Urinary bladder (tissue), 3 donors: ENCODE measurements at regions not wholly inside any gene's neighbourhood (a gene's known extent, or its start where the extent isn't known, plus 50 kb on each side); places are given as distances from the start of the nearest gene placed in this dataset.
"Not testable (repeated sequence)": the region's sequence is repeated elsewhere in the genome, so short reads cannot be mapped to it uniquely, and the experiment has no call there.

Experiments used
- DNase-seq: peaks from one replicate; pipeline ENCODE4 v3.0.0-alpha.2; 2015; ENCODE audit errors: extremely low spot score
- H3K27ac ChIP-seq: one replicate; pipeline ENCODE4 v1.5.1; 2013; ENCODE audit warnings: low read depth, mild to moderate bottlenecking, moderate library complexity
- H3K36me3 ChIP-seq: one replicate; pipeline ENCODE4 v1.6.1; 2013; ENCODE audit warnings: mild to moderate bottlenecking, moderate library complexity; ENCODE audit not compliant: insufficient read depth
- H3K4me1 ChIP-seq: one replicate; pipeline ENCODE4 v1.6.1; 2013; ENCODE audit warnings: mild to moderate bottlenecking, moderate library complexity; ENCODE audit not compliant: insufficient read depth
- H3K4me3 ChIP-seq: one replicate; pipeline ENCODE4 v1.5.1; 2013; ENCODE audit warnings: low read depth, low read length
- WGBS: extraction: QIAGEN DNeasy Blood & Tissue Kit; methylation state at CpG from one replicate; pipeline ENCODE4 v1.1.7; 2013; 5-methylcytosine and 5-hydroxymethylcytosine counted together
- donor health status: healthy with polysubstance abuse.
- donor health status: healthy.

- DNase-seq: no peak
- Histone ChIP-seq H3K4me3 (no peak overlapping the region), H3K4me1 (no peaks in the 10 kb centered on the region), H3K27ac (no peak overlapping the region), H3K36me3 (no peaks in the 10 kb centered on the region)
- 84% methylated on average over 7 of the region's 7 CpGs for WGBS
Measured at GRCh38 chr17:45579529-45580495, 89.3 kb upstream of the PLEKHM1 start.

DNA sequence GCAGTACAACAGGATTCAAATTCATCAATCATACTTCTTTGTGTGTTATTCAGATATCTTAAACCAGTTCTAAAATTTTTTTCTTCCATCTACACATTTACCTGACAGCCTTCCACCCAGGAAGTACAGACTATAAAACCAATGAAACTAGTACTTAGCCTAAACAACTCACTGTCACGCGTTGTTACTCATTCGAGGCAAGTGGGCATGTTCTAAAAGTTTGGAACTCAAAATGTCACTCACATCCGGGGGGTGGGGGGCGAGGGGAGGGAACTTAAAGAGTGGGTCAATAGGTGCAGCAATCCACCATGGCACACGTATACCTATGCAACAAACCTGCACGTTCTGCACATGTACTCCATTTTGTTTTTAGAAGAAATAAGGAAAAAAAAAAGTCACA, 90.4 kb upstream of the PLEKHM1 start:
- no peak for DNase-seq
- WGBS: 79% methylated on average over 7 of the region's 7 CpGs
- no peak overlapping the region for H3K4me3 ChIP-seq
- no peaks in the 10 kb centered on the region for H3K36me3 ChIP-seq
- H3K4me1 ChIP-seq: no peaks in the 10 kb centered on the region
- H3K27ac ChIP-seq: no peak overlapping the region

- no peak overlapping the region for H3K27ac ChIP-seq
- H3K4me3 ChIP-seq: no peak overlapping the region
- H3K36me3 ChIP-seq: no peaks in the 10 kb centered on the region
- H3K4me1 ChIP-seq: no peaks in the 10 kb centered on the region
- no peak for DNase-seq
- WGBS: 94% methylated on average over 9 of the region's 9 CpGs
Measured at GRCh38 chr17:45581860-45582259, 91.3 kb upstream of the PLEKHM1 start.

DNA sequence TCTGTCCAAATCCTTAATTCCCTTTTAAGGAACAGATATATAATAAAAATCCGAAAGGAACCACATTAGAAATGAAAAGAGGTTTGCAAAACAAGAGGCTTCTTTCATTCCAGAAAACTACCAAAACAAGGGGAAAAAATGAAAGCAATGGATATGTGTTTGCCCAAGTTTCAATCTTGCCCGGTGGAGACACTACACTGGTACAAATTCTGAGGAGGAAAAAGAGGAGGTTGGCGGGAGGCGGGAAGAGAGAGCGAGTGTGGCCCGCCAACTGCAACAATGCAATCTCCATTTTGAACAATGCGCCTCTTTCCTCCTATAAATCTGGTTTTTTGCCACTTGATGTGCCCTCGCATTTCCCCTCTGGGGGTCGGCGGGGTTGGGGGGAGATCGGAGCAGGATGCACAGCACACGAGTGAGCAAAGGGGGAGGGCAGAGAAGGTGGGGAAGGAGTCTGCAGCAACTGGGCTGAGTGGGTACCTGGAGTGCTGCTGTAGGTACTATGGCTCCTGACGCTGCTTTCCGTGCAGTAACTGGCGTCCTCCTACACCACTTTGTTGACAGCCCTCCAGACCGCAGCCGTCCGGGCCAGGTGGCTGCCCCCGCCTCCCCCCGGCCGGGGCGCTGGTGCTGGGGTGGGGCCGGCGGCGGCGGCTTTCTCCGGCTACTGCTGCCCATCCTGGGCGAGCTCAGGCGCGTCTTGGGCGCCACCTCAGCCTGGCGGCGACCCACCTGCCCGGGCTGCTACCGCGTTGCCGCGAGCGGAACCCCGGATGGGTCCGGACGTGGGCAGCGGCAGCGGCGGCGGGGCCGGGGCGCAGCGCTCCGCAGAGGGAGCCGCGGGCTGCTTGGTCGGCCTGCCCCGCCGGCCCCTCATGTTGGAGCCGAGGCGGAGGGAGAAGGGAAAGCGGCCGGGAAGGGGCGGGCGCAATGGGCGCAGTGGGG, 93.8 kb upstream of the PLEKHM1 start:
- no peak for DNase-seq
- H3K27ac ChIP-seq: peak overlapping the region; percentile 63
- under 1% methylated on average over 62 of the region's 62 CpGs for WGBS

DNA sequence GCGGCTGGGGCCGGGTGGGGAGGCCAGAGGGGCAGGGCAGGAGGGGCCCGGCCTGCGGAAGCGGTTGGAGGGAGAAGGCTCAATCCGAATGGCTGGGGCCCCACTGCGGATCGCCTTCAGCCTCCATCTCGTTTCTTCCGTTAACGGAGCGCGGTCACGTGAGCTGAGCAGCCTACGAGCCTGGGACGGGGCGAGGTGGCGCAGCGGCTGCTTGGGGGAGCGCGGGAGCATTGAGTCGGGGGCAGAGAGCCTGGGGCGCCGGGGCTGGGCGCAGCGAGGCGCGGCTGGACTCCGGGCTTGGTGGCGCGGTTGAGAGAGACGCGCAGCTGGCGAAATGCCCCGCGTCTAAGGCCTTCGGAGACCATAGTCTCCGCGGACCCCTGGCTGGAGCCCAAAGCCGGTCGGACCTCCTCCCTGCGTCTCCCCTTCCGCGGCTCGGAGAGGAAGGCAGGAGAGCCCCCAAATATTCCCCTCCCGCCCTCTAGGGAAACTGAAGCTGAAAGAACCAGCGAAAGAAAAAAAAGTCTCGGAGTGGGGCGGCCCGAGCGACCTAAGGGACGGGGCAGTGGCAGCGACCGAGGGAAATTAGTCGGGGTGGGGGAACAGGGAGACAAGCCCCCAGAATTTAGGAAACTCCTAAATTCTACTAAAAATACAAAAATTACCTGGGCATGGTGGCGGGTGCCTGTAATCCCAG, 94.7 kb upstream of the PLEKHM1 start:
- peak overlapping the region; percentile 63 for H3K27ac ChIP-seq
- H3K4me1 ChIP-seq, H3K36me3 ChIP-seq: not testable (repeated sequence)
- peak overlapping the region; percentile 61 for H3K4me3 ChIP-seq
- peak; percentile 79 for DNase-seq
- WGBS: under 1% methylated on average over 55 of the region's 56 CpGs

More for the DNA sequence above, 93.8 kb upstream of the PLEKHM1 start:
- H3K4me1 ChIP-seq: no peaks in the 10 kb centered on the region
- H3K4me3 ChIP-seq: peak overlapping the region; percentile 61
- H3K36me3 ChIP-seq: no peaks in the 10 kb centered on the region

GRCh38 chr17:45585794-45586650, 95.5 kb upstream of the PLEKHM1 start:
- H3K36me3 ChIP-seq, H3K4me1 ChIP-seq, H3K27ac ChIP-seq, DNase-seq: not testable (repeated sequence)
- WGBS: 5% methylated on average over 46 of the region's 62 CpGs
- H3K4me3 ChIP-seq: peak overlapping the region; percentile 29

- WGBS: 89% methylated on average over 6 of the region's 6 CpGs
- not testable (repeated sequence) for H3K36me3 ChIP-seq, H3K27ac ChIP-seq, H3K4me1 ChIP-seq, DNase-seq, H3K4me3 ChIP-seq
Measured at GRCh38 chr17:45586651-45586934, 96.1 kb upstream of the PLEKHM1 start.

DNA sequence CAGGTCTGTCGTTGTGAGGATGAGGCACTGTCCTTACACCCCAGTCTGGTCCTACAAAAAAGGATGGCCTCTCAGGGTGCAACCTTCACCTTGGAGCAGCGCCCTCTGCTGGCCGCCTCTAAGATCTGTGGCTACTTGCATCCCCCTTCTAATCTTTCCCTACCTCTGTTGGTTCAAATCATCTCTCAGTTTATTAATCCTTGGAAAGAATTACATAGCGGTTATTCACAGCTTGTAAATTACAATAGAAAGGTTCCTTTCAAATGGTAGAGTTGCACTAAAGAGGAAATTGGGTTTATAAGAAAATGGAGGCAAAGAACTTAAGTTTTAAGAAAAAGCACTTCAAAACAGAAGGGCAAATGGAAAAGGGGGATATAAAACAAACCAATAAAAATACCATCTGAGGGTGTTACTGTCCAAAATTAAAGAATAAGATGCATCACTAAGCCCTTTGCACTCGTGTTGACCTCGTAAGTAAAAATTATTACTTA, 102.0 kb upstream of the PLEKHM1 start:
- 10% methylated on average over 6 of the region's 6 CpGs for whole genome bisulfite sequencing
- not testable (repeated sequence) for H3K36me3 ChIP-seq, H3K4me3 ChIP-seq, H3K4me1 ChIP-seq, DNase-seq, H3K27ac ChIP-seq

DNA sequence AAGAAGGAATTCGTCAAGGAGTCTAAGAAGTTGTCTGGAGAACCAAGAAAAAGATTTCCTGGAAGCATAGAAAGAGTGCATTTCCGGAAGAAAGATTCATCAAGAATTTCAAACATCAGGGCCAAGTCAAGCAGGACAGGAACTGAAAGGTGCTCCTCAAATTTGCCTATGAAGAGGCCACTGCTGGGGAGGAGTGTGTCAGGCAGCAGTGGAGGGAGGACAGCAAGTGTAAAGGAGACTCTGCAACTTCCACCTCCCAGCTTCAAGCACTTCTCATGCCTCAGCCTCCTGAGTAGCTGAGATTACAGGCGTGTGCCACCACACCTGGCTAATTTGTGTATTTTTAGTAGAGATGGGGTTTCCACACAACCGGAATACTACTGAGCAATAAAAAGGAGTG, 105.8 kb upstream of the PLEKHM1 start:
- not testable (repeated sequence) for H3K36me3 ChIP-seq, H3K4me1 ChIP-seq, DNase-seq, H3K4me3 ChIP-seq, H3K27ac ChIP-seq
- 74% methylated on average over 4 of the region's 4 CpGs for WGBS

DNA sequence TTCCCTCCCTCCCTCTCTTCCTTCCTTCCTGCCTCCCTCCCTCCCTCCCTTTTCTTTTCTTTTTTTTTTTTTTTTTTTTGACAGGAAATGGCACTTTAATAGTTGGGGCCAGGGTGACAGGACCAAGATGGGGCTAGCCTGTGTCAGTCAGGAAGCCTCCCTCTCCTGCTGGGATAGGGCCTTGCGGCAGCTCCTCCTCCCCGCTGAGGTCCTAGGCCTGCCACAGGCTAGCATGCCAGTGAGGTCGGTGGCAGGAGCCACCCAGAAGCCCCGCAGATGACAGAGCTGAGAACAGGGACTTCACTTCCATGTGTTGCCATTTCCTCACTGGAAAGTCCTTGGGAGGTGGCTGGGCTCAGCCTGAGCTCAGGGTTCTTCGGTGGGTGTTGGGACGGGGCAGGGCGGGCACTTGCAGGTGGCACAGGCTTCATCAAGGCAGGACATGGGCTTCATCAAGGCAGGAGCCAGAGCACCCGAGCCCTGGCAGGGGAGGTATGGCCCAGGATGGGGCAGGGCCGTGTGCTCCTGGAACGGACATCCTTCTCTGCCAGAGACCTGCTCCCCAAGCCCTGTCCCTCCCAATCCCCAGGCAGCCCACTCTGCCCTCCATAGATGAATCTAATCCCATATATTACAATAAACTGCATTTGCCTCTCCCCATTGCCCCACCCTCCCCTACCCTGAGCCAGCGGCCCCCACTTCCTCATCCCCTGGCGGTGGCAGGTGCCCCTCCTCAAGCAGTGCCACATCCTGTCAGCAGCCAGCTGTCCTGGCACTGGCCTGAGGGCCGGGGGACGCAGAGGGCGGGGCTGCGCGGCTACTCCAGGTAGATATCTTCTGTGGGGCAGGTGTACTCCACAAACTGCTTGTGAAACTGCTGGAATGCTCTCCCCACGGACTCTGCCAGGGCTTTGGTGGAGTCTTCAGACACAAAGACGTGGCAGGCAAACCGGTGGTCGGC, 109.8 kb upstream of the PLEKHM1 start:
- WGBS: 67% methylated on average over 14 of the region's 21 CpGs
- not testable (repeated sequence) for H3K4me1 ChIP-seq, H3K27ac ChIP-seq, H3K36me3 ChIP-seq, H3K4me3 ChIP-seq, DNase-seq

GRCh38 chr17:45601013-45601412, 110.5 kb upstream of the PLEKHM1 start:
- H3K27ac ChIP-seq, DNase-seq, H3K4me3 ChIP-seq, H3K4me1 ChIP-seq, H3K36me3 ChIP-seq: not testable (repeated sequence)
- 92% methylated on average over 13 of the region's 18 CpGs for WGBS
